Endothelial cell (in vitro differentiated cells): ENCODE measurements at regions not wholly inside any gene's neighbourhood (a gene's known extent, or its start where the extent isn't known, plus 50 kb on each side); places are given as distances from the start of the nearest gene placed in this dataset.

Experiments
- DNase-seq: peaks from one replicate; pipeline ENCODE4 v3.0.0; 2021; ENCODE audit warnings: low spot score
- H3K27ac Mint-ChIP-seq: one replicate; pipeline ENCODE4 v1.8.0; 2021; ENCODE audit warnings: mixed read lengths, inconsistent platforms; ENCODE audit not compliant: unreplicated experiment
- H3K27me3 Mint-ChIP-seq: one replicate; pipeline ENCODE4 v1.8.0; 2021; ENCODE audit warnings: mild to moderate bottlenecking, moderate library complexity, mixed read lengths, inconsistent platforms; ENCODE audit not compliant: unreplicated experiment
- H3K36me3 Mint-ChIP-seq: one replicate; pipeline ENCODE4 v1.8.0; 2021; ENCODE audit warnings: mild to moderate bottlenecking, low read depth, mixed read lengths, inconsistent platforms; ENCODE audit not compliant: unreplicated experiment
- H3K4me1 Mint-ChIP-seq: one replicate; pipeline ENCODE4 v1.8.0; 2021; ENCODE audit warnings: mild to moderate bottlenecking, mixed read lengths, inconsistent platforms; ENCODE audit not compliant: unreplicated experiment
- H3K4me3 Mint-ChIP-seq: one replicate; pipeline ENCODE4 v1.8.0; 2021; ENCODE audit warnings: mild to moderate bottlenecking, mixed read lengths, inconsistent platforms; ENCODE audit not compliant: unreplicated experiment
- H3K9me3 Mint-ChIP-seq: one replicate; pipeline ENCODE4 v1.8.0; 2021; ENCODE audit warnings: mixed read lengths, inconsistent platforms; ENCODE audit not compliant: unreplicated experiment
- TF ChIP-seq, protein P1 (sequence below): fragments of 200-600 bp; sonication (generic); IDR thresholded peaks from one replicate; pipeline ENCODE4 v1.5.0; 2021; ENCODE audit warnings: antibody characterized with exemption; ENCODE audit not compliant: unreplicated experiment

DNA sequence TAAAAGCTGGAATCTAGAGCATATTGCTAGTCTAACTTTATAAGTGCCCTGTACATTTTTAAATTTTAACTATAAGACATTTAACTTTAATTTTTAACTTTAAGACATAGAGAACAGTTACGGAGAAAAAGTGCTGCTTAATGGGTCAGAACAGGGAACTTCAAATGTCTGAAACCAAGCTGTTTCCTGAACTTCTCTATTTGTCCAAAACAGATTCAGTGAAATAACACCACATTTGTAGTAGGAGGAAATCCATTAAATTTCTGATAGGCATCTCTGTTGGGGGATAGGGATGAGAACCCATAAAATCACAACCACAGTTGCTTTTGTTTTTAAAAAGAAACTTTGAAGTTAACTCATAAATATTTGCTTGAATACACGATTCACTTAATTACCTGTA is 170.8 kb upstream of the ANK3 start:
- Mint-ChIP-seq H3K4me1 (no peaks in the 10 kb centered on the region), H3K9me3 (no peaks in the 10 kb centered on the region), H3K4me3 (no peak overlapping the region), H3K36me3 (no peaks in the 10 kb centered on the region), H3K27me3 (no peaks in the 10 kb centered on the region), H3K27ac (no peak overlapping the region)
- TF ChIP-seq, protein P1, sequence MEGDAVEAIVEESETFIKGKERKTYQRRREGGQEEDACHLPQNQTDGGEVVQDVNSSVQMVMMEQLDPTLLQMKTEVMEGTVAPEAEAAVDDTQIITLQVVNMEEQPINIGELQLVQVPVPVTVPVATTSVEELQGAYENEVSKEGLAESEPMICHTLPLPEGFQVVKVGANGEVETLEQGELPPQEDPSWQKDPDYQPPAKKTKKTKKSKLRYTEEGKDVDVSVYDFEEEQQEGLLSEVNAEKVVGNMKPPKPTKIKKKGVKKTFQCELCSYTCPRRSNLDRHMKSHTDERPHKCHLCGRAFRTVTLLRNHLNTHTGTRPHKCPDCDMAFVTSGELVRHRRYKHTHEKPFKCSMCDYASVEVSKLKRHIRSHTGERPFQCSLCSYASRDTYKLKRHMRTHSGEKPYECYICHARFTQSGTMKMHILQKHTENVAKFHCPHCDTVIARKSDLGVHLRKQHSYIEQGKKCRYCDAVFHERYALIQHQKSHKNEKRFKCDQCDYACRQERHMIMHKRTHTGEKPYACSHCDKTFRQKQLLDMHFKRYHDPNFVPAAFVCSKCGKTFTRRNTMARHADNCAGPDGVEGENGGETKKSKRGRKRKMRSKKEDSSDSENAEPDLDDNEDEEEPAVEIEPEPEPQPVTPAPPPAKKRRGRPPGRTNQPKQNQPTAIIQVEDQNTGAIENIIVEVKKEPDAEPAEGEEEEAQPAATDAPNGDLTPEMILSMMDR = no peak
- no peak for DNase-seq

DNA sequence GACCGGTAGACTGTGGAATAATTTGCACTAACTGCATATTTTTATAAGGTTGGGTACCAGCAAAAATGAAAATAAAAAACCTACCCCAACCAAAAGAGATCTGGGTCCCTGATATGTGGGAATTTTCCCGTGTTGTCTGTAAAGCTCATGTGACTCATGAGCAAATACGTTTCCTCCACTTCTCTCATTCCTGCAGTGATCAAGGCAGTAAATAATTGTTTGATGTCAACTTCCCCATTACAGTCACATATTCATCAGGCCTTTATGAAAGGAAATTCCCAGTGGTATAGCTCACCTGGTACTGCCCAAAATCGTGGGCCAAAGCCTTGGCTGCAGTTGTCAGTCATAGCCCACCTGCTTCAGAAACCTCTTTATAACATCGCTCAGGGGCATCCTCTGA is 166.0 kb upstream of the ANK3 start:
- H3K4me3 Mint-ChIP-seq = no peak overlapping the region
- DNase-seq = no peak
- H3K27ac Mint-ChIP-seq = no peak overlapping the region
- H3K27me3 Mint-ChIP-seq = no peaks in the 10 kb centered on the region
- no peaks in the 10 kb centered on the region for H3K4me1 Mint-ChIP-seq
- TF ChIP-seq, protein P1 = no peak
- H3K36me3 Mint-ChIP-seq = no peaks in the 10 kb centered on the region
- no peaks in the 10 kb centered on the region for H3K9me3 Mint-ChIP-seq

GRCh38 chr10:60549686-60550085 is 160.0 kb upstream of the ANK3 start:
- H3K27ac Mint-ChIP-seq = no peak overlapping the region
- H3K36me3 Mint-ChIP-seq = no peaks in the 10 kb centered on the region
- no peaks in the 10 kb centered on the region for H3K4me1 Mint-ChIP-seq
- H3K4me3 Mint-ChIP-seq = no peak overlapping the region
- no peak for DNase-seq
- no peaks in the 10 kb centered on the region for H3K27me3 Mint-ChIP-seq
- TF ChIP-seq, protein P1 = no peak
- no peaks in the 10 kb centered on the region for H3K9me3 Mint-ChIP-seq

GRCh38 chr10:60542657-60543056 is 153.0 kb upstream of the ANK3 start:
- H3K4me1 Mint-ChIP-seq = no peaks in the 10 kb centered on the region
- no peaks in the 10 kb centered on the region for H3K9me3 Mint-ChIP-seq
- H3K27me3 Mint-ChIP-seq = no peaks in the 10 kb centered on the region
- no peak for DNase-seq
- H3K27ac Mint-ChIP-seq = no peak overlapping the region
- TF ChIP-seq, protein P1 = no peak
- H3K36me3 Mint-ChIP-seq = no peaks in the 10 kb centered on the region
- H3K4me3 Mint-ChIP-seq = no peak overlapping the region

- TF ChIP-seq, protein P1 = no peak
- no peak overlapping the region for H3K4me3 Mint-ChIP-seq
- H3K27me3 Mint-ChIP-seq = no peaks in the 10 kb centered on the region
Observed at GRCh38 chr10:60541451-60541850, 151.8 kb upstream of the ANK3 start.

More at GRCh38 chr10:60541451-60541850, 151.8 kb upstream of the ANK3 start:
- no peak for DNase-seq
- Mint-ChIP-seq H3K27ac (no peak overlapping the region), H3K9me3 (no peaks in the 10 kb centered on the region), H3K36me3 (no peaks in the 10 kb centered on the region), H3K4me1 (no peaks in the 10 kb centered on the region)
